PFSK-1 (cell line): ENCODE measurements at regions not wholly inside any gene's neighbourhood (a gene's known extent, or its start where the extent isn't known, plus 50 kb on each side); places are given as distances from the start of the nearest gene placed in this dataset.
A peak's percentile ranks its signal among the peaks of the same experiment; 100 is the strongest.

Source experiments
- FOXP2 ChIP-seq: optimal IDR thresholded peaks from 2 replicates; pipeline ENCODE3; 2011; ENCODE audit warnings: borderline replicate concordance, control low read depth, inconsistent platforms; ENCODE audit not compliant: insufficient read depth; ENCODE audit errors: extremely low read length, extremely low read depth
- POLR2AphosphoS5 ChIP-seq: IDR thresholded peaks from 2 replicates; pipeline ENCODE4 v1.6.1; 2012; ENCODE audit warnings: low read depth, mild to moderate bottlenecking, control low read depth, low read length, moderate library complexity
- TAF1 ChIP-seq: IDR thresholded peaks from 2 replicates; pipeline ENCODE4 v1.6.1; 2012; ENCODE audit warnings: low read length, control low read depth, borderline replicate concordance; ENCODE audit not compliant: insufficient read depth
- TF ChIP-seq, protein P1 (sequence below), 2 experiments: IDR thresholded peaks; 2 replicates each; pipeline versions ENCODE4 v1.6.1 to v1.8.0; 2011 to 2012; ENCODE audit warnings: low read depth in 2 of 2, low read length in 2 of 2, control low read depth in 1 of 2, inconsistent platforms in 1 of 2, mild to moderate bottlenecking in 1 of 2, moderate library complexity in 1 of 2; ENCODE audit not compliant: insufficient read depth in 1 of 2

DNA sequence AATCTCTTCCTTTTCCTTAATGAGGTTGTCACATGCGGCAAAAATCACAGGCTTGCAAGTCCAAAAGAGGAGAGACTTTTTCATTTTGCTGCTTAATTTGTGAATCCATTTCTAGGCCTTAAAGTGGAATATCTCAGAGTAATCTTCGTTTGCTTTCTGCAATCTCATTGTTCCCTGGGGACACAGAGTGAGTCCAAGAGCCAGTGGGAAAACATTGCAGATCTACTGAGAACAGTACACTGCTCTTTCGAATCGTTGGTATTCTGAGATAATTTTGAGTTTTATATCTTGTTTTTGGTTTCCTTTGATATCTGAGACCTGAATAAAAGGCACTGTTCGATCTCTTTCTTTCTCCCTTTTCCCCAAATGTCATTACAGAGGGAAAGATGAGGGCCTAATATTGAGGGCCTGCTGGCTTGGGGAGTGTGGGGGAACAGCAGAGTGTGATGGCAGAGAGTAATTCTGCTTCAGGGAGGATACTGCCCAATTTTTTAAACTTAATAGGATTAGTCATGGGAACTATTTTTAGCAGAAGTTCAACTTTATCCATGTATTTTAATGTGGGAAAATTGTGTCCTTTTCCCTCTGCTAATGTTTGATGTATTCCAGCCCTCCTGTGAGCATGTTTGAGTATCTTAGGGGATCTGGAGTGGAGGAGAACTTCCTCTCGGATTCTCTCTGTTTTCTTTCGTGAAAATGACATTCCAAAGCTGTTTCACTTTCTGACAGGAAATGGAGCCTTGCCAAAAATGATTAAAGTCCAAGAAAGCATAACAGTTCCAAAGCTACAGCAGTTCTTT lies 418.2 kb upstream of the ZEB2 start:
- TF ChIP-seq, protein P1, sequence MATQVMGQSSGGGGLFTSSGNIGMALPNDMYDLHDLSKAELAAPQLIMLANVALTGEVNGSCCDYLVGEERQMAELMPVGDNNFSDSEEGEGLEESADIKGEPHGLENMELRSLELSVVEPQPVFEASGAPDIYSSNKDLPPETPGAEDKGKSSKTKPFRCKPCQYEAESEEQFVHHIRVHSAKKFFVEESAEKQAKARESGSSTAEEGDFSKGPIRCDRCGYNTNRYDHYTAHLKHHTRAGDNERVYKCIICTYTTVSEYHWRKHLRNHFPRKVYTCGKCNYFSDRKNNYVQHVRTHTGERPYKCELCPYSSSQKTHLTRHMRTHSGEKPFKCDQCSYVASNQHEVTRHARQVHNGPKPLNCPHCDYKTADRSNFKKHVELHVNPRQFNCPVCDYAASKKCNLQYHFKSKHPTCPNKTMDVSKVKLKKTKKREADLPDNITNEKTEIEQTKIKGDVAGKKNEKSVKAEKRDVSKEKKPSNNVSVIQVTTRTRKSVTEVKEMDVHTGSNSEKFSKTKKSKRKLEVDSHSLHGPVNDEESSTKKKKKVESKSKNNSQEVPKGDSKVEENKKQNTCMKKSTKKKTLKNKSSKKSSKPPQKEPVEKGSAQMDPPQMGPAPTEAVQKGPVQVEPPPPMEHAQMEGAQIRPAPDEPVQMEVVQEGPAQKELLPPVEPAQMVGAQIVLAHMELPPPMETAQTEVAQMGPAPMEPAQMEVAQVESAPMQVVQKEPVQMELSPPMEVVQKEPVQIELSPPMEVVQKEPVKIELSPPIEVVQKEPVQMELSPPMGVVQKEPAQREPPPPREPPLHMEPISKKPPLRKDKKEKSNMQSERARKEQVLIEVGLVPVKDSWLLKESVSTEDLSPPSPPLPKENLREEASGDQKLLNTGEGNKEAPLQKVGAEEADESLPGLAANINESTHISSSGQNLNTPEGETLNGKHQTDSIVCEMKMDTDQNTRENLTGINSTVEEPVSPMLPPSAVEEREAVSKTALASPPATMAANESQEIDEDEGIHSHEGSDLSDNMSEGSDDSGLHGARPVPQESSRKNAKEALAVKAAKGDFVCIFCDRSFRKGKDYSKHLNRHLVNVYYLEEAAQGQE (IDR thresholded peaks at IDR 0.05; ENCODE audit: insufficient read depth in 1 of 2, low read depth in 2 of 2, low read length in 2 of 2), result peak in 1 of 2 experiments; percentile 67; a peak in 1 of 4 replicates
- TF ChIP-seq TAF1 (peak; percentile 48; the same call in 1 of the 2 replicates), FOXP2 (no peak), POLR2AphosphoS5 (0 out of 2 replicates have a peak, but pooled peaks have one; percentile 27)
